ENCODE measurements at regions not wholly inside any gene's neighbourhood (a gene's known extent, or its start where the extent isn't known, plus 50 kb on each side); places are given as distances from the start of the nearest gene placed in this dataset.

GRCh38 chr15:100764778-100765466 lies 114.7 kb upstream of the ALDH1A3 start:
- H3K4me3 ChIP-seq (ENCODE audit: low read depth in 1 of 2, low read length in 2 of 2), result no peak overlapping the region
- H3K27me3 ChIP-seq (ENCODE audit: low read depth, low read length), result peaks cover 5% of the 10 kb centered on the region
- H3K9me3 ChIP-seq (ENCODE audit: control insufficient read depth in 1 of 2, low read length in 2 of 2), result no peaks in the 10 kb centered on the region
- H3K27ac ChIP-seq (ENCODE audit: low read length), result no peak overlapping the region
- H3K4me1 ChIP-seq (ENCODE audit: control insufficient read depth in 1 of 2, insufficient read depth in 2 of 2, low read length in 2 of 2), result peaks cover 0 to 7% of the 10 kb centered on the region in 2 donors
- H3K36me3 ChIP-seq (ENCODE audit: control insufficient read depth in 1 of 2, insufficient read depth in 2 of 2, low read length in 2 of 2), result no peaks in the 10 kb centered on the region

- Histone ChIP-seq H3K4me3 (ENCODE audit: low read depth in 1 of 2, low read length in 2 of 2) (no peak overlapping the region), H3K9me3 (ENCODE audit: control insufficient read depth in 1 of 2, low read length in 2 of 2) (no peaks in the 10 kb centered on the region), H3K4me1 (ENCODE audit: control insufficient read depth in 1 of 2, insufficient read depth in 2 of 2, low read length in 2 of 2) (peaks cover 0 to 7% of the 10 kb centered on the region in 2 donors), H3K27ac (ENCODE audit: low read length) (no peak overlapping the region), H3K36me3 (ENCODE audit: control insufficient read depth in 1 of 2, insufficient read depth in 2 of 2, low read length in 2 of 2) (no peaks in the 10 kb centered on the region), H3K27me3 (ENCODE audit: low read depth, low read length) (no peaks in the 10 kb centered on the region)
Measured at GRCh38 chr15:100765467-100766241, 114.0 kb upstream of the ALDH1A3 start.

GRCh38 chr15:100766243-100767000 lies 113.2 kb upstream of the ALDH1A3 start:
- no peaks in the 10 kb centered on the region for H3K27me3 ChIP-seq (ENCODE audit: low read depth, low read length)
- H3K9me3 ChIP-seq (ENCODE audit: control insufficient read depth in 1 of 2, low read length in 2 of 2), result no peaks in the 10 kb centered on the region
- no peak overlapping the region for H3K27ac ChIP-seq (ENCODE audit: low read length)
- H3K4me3 ChIP-seq (ENCODE audit: low read depth in 1 of 2, low read length in 2 of 2), result no peak overlapping the region
- no peaks in the 10 kb centered on the region for H3K36me3 ChIP-seq (ENCODE audit: control insufficient read depth in 1 of 2, insufficient read depth in 2 of 2, low read length in 2 of 2)
- peaks cover 0 to 12% of the 10 kb centered on the region in 2 donors for H3K4me1 ChIP-seq (ENCODE audit: control insufficient read depth in 1 of 2, insufficient read depth in 2 of 2, low read length in 2 of 2)

- H3K9me3 ChIP-seq (ENCODE audit: control insufficient read depth in 1 of 2, low read length in 2 of 2), result no peaks in the 10 kb centered on the region
- no peaks in the 10 kb centered on the region for H3K36me3 ChIP-seq (ENCODE audit: control insufficient read depth in 1 of 2, insufficient read depth in 2 of 2, low read length in 2 of 2)
- H3K27ac ChIP-seq (ENCODE audit: low read length), result no peak overlapping the region
- H3K27me3 ChIP-seq (ENCODE audit: low read depth, low read length), result no peaks in the 10 kb centered on the region
- H3K4me3 ChIP-seq (ENCODE audit: low read depth in 1 of 2, low read length in 2 of 2), result no peak overlapping the region
- H3K4me1 ChIP-seq (ENCODE audit: control insufficient read depth in 1 of 2, insufficient read depth in 2 of 2, low read length in 2 of 2), result peaks cover 0 to 12% of the 10 kb centered on the region in 2 donors
Measured at GRCh38 chr15:100767001-100767825, 112.4 kb upstream of the ALDH1A3 start.

GRCh38 chr15:100768501-100768931 lies 111.1 kb upstream of the ALDH1A3 start:
- Histone ChIP-seq H3K4me3 (ENCODE audit: low read depth in 1 of 2, low read length in 2 of 2) (no peak overlapping the region), H3K27ac (ENCODE audit: low read length) (no peak overlapping the region), H3K9me3 (ENCODE audit: control insufficient read depth in 1 of 2, low read length in 2 of 2) (no peaks in the 10 kb centered on the region), H3K36me3 (ENCODE audit: control insufficient read depth in 1 of 2, insufficient read depth in 2 of 2, low read length in 2 of 2) (no peaks in the 10 kb centered on the region), H3K27me3 (ENCODE audit: low read depth, low read length) (no peaks in the 10 kb centered on the region), H3K4me1 (ENCODE audit: control insufficient read depth in 1 of 2, insufficient read depth in 2 of 2, low read length in 2 of 2) (peaks cover 0 to 12% of the 10 kb centered on the region in 2 donors)

- no peaks in the 10 kb centered on the region for H3K9me3 ChIP-seq (ENCODE audit: control insufficient read depth in 1 of 2, low read length in 2 of 2)
Measured at GRCh38 chr15:100769043-100769974, 110.3 kb upstream of the ALDH1A3 start.

GRCh38 chr15:100769975-100770340 lies 109.7 kb upstream of the ALDH1A3 start:
- Histone ChIP-seq H3K36me3 (ENCODE audit: control insufficient read depth in 1 of 2, insufficient read depth in 2 of 2, low read length in 2 of 2) (no peaks in the 10 kb centered on the region), H3K4me3 (ENCODE audit: low read depth in 1 of 2, low read length in 2 of 2) (no peak overlapping the region), H3K27ac (ENCODE audit: low read length) (no peak overlapping the region), H3K27me3 (ENCODE audit: low read depth, low read length) (no peaks in the 10 kb centered on the region), H3K9me3 (ENCODE audit: control insufficient read depth in 1 of 2, low read length in 2 of 2) (no peaks in the 10 kb centered on the region), H3K4me1 (ENCODE audit: control insufficient read depth in 1 of 2, insufficient read depth in 2 of 2, low read length in 2 of 2) (peaks cover 0 to 10% of the 10 kb centered on the region in 2 donors)

More at GRCh38 chr15:100769043-100769974, 110.3 kb upstream of the ALDH1A3 start:
- Histone ChIP-seq H3K36me3 (ENCODE audit: control insufficient read depth in 1 of 2, insufficient read depth in 2 of 2, low read length in 2 of 2) (no peaks in the 10 kb centered on the region), H3K4me3 (ENCODE audit: low read depth in 1 of 2, low read length in 2 of 2) (no peak overlapping the region), H3K4me1 (ENCODE audit: control insufficient read depth in 1 of 2, insufficient read depth in 2 of 2, low read length in 2 of 2) (peaks cover 0 to 12% of the 10 kb centered on the region in 2 donors), H3K27ac (ENCODE audit: low read length) (no peak overlapping the region), H3K27me3 (ENCODE audit: low read depth, low read length) (no peaks in the 10 kb centered on the region)

- Histone ChIP-seq H3K4me3 (ENCODE audit: low read depth in 1 of 2, low read length in 2 of 2) (no peak overlapping the region), H3K27ac (ENCODE audit: low read length) (no peak overlapping the region), H3K4me1 (ENCODE audit: control insufficient read depth in 1 of 2, insufficient read depth in 2 of 2, low read length in 2 of 2) (peaks cover 0 to 5% of the 10 kb centered on the region in 2 donors), H3K9me3 (ENCODE audit: control insufficient read depth in 1 of 2, low read length in 2 of 2) (no peaks in the 10 kb centered on the region), H3K27me3 (ENCODE audit: low read depth, low read length) (no peaks in the 10 kb centered on the region), H3K36me3 (ENCODE audit: control insufficient read depth in 1 of 2, insufficient read depth in 2 of 2, low read length in 2 of 2) (no peaks in the 10 kb centered on the region)
Measured at GRCh38 chr15:100770661-100771584, 108.7 kb upstream of the ALDH1A3 start.

GRCh38 chr15:100771746-100772145 lies 107.9 kb upstream of the ALDH1A3 start:
- H3K9me3 ChIP-seq (ENCODE audit: control insufficient read depth in 1 of 2, low read length in 2 of 2), result no peaks in the 10 kb centered on the region
- H3K36me3 ChIP-seq (ENCODE audit: control insufficient read depth in 1 of 2, insufficient read depth in 2 of 2, low read length in 2 of 2), result no peaks in the 10 kb centered on the region
- H3K27me3 ChIP-seq (ENCODE audit: low read depth, low read length), result no peaks in the 10 kb centered on the region
- H3K4me1 ChIP-seq (ENCODE audit: control insufficient read depth in 1 of 2, insufficient read depth in 2 of 2, low read length in 2 of 2), result peaks cover 0 to 5% of the 10 kb centered on the region in 2 donors
- no peak overlapping the region for H3K4me3 ChIP-seq (ENCODE audit: low read depth in 1 of 2, low read length in 2 of 2)
- H3K27ac ChIP-seq (ENCODE audit: low read length), result no peak overlapping the region
